ENCODE measurements at regions not wholly inside any gene's neighbourhood (a gene's known extent, or its start where the extent isn't known, plus 50 kb on each side); places are given as distances from the start of the nearest gene placed in this dataset.

DNA sequence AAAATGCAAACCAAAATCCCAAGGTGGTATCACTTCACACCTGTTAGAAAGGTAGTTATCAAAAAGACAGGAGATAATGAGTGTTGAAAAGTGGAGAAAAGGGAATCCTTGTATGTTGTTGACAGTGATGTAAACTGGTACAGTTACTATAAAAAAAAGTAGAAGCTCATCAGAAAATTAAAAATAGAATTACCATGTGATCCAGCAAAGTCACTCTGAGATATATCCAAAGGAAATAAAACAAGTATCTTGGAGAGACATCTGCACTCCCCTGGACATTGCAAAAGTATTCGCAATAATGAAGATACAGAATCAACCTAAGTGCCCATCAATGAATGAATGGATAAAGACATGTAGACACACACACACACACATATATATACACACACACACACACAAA is 208.3 kb upstream of the PIEZO2 start:
- DNase-seq (ENCODE audit: low spot score) (no peak), ATAC-seq (no peak)
- H3K27me3 Mint-ChIP-seq (ENCODE audit: insufficient read depth, low read depth, poor library complexity): peaks cover 2% of the 10 kb centered on the region

More for the DNA sequence above, 208.3 kb upstream of the PIEZO2 start:
- no peak overlapping the region for H2AFZ ChIP-seq
- 0 out of 2 replicates have a peak, but pooled peaks cover 5% of the 10 kb centered on the region for H3K9me2 ChIP-seq (ENCODE audit: insufficient read depth)
- Mint-ChIP-seq H3K9me3 (no peaks in the 10 kb centered on the region; the same call in 2 of the 3 replicates), H3K27ac (no peak overlapping the region), H3K4me3 (no peak overlapping the region), H3K4me1 (no peaks in the 10 kb centered on the region), H3K36me3 (ENCODE audit: low read depth) (no peaks in the 10 kb centered on the region)
- no peak overlapping the region for H3K27ac ChIP-seq (ENCODE audit: low read depth)
- H3K4me3 ChIP-seq: no peak overlapping the region
- no peaks in the 10 kb centered on the region for H3K27me3 ChIP-seq (ENCODE audit: insufficient read depth)
- H4K20me1 ChIP-seq (replicated peaks; ENCODE audit: insufficient read depth): no peaks in the 10 kb centered on the region
- TF ChIP-seq, protein P1, sequence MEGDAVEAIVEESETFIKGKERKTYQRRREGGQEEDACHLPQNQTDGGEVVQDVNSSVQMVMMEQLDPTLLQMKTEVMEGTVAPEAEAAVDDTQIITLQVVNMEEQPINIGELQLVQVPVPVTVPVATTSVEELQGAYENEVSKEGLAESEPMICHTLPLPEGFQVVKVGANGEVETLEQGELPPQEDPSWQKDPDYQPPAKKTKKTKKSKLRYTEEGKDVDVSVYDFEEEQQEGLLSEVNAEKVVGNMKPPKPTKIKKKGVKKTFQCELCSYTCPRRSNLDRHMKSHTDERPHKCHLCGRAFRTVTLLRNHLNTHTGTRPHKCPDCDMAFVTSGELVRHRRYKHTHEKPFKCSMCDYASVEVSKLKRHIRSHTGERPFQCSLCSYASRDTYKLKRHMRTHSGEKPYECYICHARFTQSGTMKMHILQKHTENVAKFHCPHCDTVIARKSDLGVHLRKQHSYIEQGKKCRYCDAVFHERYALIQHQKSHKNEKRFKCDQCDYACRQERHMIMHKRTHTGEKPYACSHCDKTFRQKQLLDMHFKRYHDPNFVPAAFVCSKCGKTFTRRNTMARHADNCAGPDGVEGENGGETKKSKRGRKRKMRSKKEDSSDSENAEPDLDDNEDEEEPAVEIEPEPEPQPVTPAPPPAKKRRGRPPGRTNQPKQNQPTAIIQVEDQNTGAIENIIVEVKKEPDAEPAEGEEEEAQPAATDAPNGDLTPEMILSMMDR (conservative IDR thresholded peaks at IDR 0.05; ENCODE audit: low read depth in 2 of 2): no peak
- no peak for TF ChIP-seq STAT1 (IDR thresholded peaks at IDR 0.05; ENCODE audit: unreplicated experiment)
- TF ChIP-seq EZH2 (IDR thresholded peaks at IDR 0.05; ENCODE audit: low read depth, unreplicated experiment): no peak
- TF ChIP-seq, protein P2, sequence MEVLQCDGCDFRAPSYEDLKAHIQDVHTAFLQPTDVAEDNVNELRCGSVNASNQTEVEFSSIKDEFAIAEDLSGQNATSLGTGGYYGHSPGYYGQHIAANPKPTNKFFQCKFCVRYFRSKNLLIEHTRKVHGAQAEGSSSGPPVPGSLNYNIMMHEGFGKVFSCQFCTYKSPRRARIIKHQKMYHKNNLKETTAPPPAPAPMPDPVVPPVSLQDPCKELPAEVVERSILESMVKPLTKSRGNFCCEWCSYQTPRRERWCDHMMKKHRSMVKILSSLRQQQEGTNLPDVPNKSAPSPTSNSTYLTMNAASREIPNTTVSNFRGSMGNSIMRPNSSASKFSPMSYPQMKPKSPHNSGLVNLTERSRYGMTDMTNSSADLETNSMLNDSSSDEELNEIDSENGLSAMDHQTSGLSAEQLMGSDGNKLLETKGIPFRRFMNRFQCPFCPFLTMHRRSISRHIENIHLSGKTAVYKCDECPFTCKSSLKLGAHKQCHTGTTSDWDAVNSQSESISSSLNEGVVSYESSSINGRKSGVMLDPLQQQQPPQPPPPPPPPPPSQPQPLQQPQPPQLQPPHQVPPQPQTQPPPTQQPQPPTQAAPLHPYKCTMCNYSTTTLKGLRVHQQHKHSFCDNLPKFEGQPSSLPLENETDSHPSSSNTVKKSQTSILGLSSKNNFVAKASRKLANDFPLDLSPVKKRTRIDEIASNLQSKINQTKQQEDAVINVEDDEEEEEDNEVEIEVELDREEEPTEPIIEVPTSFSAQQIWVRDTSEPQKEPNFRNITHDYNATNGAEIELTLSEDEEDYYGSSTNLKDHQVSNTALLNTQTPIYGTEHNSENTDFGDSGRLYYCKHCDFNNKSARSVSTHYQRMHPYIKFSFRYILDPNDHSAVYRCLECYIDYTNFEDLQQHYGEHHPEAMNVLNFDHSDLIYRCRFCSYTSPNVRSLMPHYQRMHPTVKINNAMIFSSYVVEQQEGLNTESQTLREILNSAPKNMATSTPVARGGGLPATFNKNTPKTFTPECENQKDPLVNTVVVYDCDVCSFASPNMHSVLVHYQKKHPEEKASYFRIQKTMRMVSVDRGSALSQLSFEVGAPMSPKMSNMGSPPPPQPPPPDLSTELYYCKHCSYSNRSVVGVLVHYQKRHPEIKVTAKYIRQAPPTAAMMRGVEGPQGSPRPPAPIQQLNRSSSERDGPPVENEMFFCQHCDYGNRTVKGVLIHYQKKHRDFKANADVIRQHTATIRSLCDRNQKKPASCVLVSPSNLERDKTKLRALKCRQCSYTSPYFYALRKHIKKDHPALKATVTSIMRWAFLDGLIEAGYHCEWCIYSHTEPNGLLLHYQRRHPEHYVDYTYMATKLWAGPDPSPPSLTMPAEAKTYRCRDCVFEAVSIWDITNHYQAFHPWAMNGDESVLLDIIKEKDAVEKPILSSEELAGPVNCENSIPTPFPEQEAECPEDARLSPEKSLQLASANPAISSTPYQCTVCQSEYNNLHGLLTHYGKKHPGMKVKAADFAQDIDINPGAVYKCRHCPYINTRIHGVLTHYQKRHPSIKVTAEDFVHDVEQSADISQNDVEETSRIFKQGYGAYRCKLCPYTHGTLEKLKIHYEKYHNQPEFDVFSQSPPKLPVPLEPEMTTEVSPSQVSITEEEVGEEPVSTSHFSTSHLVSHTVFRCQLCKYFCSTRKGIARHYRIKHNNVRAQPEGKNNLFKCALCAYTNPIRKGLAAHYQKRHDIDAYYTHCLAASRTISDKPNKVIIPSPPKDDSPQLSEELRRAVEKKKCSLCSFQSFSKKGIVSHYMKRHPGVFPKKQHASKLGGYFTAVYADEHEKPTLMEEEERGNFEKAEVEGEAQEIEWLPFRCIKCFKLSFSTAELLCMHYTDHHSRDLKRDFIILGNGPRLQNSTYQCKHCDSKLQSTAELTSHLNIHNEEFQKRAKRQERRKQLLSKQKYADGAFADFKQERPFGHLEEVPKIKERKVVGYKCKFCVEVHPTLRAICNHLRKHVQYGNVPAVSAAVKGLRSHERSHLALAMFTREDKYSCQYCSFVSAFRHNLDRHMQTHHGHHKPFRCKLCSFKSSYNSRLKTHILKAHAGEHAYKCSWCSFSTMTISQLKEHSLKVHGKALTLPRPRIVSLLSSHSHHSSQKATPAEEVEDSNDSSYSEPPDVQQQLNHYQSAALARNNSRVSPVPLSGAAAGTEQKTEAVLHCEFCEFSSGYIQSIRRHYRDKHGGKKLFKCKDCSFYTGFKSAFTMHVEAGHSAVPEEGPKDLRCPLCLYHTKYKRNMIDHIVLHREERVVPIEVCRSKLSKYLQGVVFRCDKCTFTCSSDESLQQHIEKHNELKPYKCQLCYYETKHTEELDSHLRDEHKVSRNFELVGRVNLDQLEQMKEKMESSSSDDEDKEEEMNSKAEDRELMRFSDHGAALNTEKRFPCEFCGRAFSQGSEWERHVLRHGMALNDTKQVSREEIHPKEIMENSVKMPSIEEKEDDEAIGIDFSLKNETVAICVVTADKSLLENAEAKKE (CRISPR knock-in tag; IDR thresholded peaks at IDR 0.05): no peak
- no peak for TF ChIP-seq NANOG (IDR thresholded peaks at IDR 0.05; ENCODE audit: borderline replicate concordance)
- TF ChIP-seq EZH2phosphoT487 (IDR thresholded peaks at IDR 0.05; ENCODE audit: unreplicated experiment): no peak
- no peak for TF ChIP-seq ZNF331 (CRISPR knock-in tag; IDR thresholded peaks at IDR 0.05; ENCODE audit: low read depth)
- TF ChIP-seq, protein P3, sequence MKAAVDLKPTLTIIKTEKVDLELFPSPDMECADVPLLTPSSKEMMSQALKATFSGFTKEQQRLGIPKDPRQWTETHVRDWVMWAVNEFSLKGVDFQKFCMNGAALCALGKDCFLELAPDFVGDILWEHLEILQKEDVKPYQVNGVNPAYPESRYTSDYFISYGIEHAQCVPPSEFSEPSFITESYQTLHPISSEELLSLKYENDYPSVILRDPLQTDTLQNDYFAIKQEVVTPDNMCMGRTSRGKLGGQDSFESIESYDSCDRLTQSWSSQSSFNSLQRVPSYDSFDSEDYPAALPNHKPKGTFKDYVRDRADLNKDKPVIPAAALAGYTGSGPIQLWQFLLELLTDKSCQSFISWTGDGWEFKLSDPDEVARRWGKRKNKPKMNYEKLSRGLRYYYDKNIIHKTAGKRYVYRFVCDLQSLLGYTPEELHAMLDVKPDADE (IDR thresholded peaks at IDR 0.05): no peak
- TF ChIP-seq, protein P4, sequence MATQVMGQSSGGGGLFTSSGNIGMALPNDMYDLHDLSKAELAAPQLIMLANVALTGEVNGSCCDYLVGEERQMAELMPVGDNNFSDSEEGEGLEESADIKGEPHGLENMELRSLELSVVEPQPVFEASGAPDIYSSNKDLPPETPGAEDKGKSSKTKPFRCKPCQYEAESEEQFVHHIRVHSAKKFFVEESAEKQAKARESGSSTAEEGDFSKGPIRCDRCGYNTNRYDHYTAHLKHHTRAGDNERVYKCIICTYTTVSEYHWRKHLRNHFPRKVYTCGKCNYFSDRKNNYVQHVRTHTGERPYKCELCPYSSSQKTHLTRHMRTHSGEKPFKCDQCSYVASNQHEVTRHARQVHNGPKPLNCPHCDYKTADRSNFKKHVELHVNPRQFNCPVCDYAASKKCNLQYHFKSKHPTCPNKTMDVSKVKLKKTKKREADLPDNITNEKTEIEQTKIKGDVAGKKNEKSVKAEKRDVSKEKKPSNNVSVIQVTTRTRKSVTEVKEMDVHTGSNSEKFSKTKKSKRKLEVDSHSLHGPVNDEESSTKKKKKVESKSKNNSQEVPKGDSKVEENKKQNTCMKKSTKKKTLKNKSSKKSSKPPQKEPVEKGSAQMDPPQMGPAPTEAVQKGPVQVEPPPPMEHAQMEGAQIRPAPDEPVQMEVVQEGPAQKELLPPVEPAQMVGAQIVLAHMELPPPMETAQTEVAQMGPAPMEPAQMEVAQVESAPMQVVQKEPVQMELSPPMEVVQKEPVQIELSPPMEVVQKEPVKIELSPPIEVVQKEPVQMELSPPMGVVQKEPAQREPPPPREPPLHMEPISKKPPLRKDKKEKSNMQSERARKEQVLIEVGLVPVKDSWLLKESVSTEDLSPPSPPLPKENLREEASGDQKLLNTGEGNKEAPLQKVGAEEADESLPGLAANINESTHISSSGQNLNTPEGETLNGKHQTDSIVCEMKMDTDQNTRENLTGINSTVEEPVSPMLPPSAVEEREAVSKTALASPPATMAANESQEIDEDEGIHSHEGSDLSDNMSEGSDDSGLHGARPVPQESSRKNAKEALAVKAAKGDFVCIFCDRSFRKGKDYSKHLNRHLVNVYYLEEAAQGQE (IDR thresholded peaks at IDR 0.05; ENCODE audit: unreplicated experiment): no peak
- TF ChIP-seq POLR2AphosphoS5 (IDR thresholded peaks at IDR 0.05; ENCODE audit: low read depth): no peak
- no peak for TF ChIP-seq ZNF114 (CRISPR knock-in tag; IDR thresholded peaks at IDR 0.05)
- TF ChIP-seq CREB1 (CRISPR knock-in tag; IDR thresholded peaks at IDR 0.05; ENCODE audit: low read depth): no peak
- no peak for TF ChIP-seq JUNB (IDR thresholded peaks at IDR 0.05; ENCODE audit: unreplicated experiment)
- no peak overlapping the region for H3K4me2 ChIP-seq
- H3K79me2 ChIP-seq (replicated peaks; ENCODE audit: insufficient read depth): no peaks in the 10 kb centered on the region
- H3F3A ChIP-seq (replicated peaks; ENCODE audit: low read depth): no peaks in the 10 kb centered on the region
- no peaks in the 10 kb centered on the region for H3K36me3 ChIP-seq (ENCODE audit: insufficient read depth)
- no peaks in the 10 kb centered on the region for H3K4me1 ChIP-seq (ENCODE audit: insufficient read depth)
